ENCODE measurements at regions not wholly inside any gene's neighbourhood (a gene's known extent, or its start where the extent isn't known, plus 50 kb on each side); places are given as distances from the start of the nearest gene placed in this dataset.

DNA sequence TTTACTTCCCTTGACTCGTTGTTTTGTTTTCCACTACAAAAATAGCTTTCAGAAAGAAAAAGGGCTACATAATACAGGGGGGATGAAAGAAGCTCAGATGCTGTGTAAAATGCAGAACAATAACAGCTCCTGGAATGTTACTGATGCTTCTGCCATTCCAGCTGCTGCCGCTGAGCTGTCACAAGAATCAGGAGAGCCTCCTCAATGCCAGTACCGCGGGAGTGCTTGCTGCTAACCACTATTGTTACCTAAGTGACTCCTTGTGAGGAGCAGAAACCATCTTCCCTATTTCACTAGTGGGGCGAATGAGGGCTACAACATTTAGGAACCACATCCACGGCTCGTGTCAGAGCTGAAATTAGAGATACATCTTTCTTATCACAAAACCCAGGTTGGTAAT lies 384.8 kb downstream of the GALR1 start:
- Histone ChIP-seq H3K4me3 (ENCODE audit: low read length in 2 of 2) (no peak overlapping the region), H3K36me3 (ENCODE audit: control insufficient read depth in 1 of 2, insufficient read depth in 2 of 2, low read length in 1 of 2) (no peaks in the 10 kb centered on the region), H3K9me3 (ENCODE audit: control insufficient read depth, low read length) (peaks cover 6% of the 10 kb centered on the region), H3K27ac (ENCODE audit: low read depth in 1 of 2, low read length in 2 of 2) (no peak overlapping the region), H3K4me1 (ENCODE audit: control insufficient read depth in 1 of 2, insufficient read depth in 2 of 2, low read length in 2 of 2) (no peaks in the 10 kb centered on the region), H3K27me3 (ENCODE audit: control insufficient read depth in 1 of 2, insufficient read depth in 2 of 2, low read length in 1 of 2) (no peaks in the 10 kb centered on the region)
- no peak for ATAC-seq (ENCODE audit: low FRiP score)
- WGBS, 2 donors = 42 to 54% methylated on average over 7 of the region's 7 CpGs
- intact Hi-C loops (cut with DNase I) = no loop called here
- no peak for DNase-seq

DNA sequence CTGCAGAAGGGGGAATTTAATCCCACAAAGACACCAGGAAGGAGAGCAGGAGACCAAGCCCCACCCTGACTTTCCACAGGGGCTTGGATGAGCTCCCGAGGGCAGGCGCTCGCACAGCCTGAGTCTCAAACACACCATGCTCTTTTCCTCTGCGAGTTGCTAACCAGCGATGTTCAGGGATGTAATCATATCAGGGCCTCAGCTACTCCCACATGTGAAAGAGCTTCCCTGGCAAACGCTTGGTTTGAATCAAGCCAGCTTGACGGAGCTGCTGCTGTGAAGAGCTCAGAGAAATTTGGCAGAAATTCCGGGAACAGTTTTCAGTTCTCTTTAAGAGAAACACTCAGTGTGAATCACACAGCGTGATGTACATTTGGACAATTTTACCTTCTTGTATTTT lies 385.8 kb downstream of the GALR1 start:
- 55 to 61% methylated on average over 9 of the region's 9 CpGs for WGBS, 2 donors
- ATAC-seq (ENCODE audit: low FRiP score) = peak; percentile 65
- intact Hi-C loops (cut with DNase I) = no loop called here
- Histone ChIP-seq H3K27ac (ENCODE audit: low read depth in 1 of 2, low read length in 2 of 2) (no peak overlapping the region), H3K4me3 (ENCODE audit: low read length in 2 of 2) (no peak overlapping the region), H3K27me3 (ENCODE audit: control insufficient read depth in 1 of 2, insufficient read depth in 2 of 2, low read length in 1 of 2) (no peaks in the 10 kb centered on the region), H3K36me3 (ENCODE audit: control insufficient read depth in 1 of 2, insufficient read depth in 2 of 2, low read length in 1 of 2) (no peaks in the 10 kb centered on the region), H3K9me3 (ENCODE audit: control insufficient read depth, low read length) (peaks cover 4% of the 10 kb centered on the region), H3K4me1 (ENCODE audit: control insufficient read depth in 1 of 2, insufficient read depth in 2 of 2, low read length in 2 of 2) (no peaks in the 10 kb centered on the region)
- DNase-seq = no peak

DNA sequence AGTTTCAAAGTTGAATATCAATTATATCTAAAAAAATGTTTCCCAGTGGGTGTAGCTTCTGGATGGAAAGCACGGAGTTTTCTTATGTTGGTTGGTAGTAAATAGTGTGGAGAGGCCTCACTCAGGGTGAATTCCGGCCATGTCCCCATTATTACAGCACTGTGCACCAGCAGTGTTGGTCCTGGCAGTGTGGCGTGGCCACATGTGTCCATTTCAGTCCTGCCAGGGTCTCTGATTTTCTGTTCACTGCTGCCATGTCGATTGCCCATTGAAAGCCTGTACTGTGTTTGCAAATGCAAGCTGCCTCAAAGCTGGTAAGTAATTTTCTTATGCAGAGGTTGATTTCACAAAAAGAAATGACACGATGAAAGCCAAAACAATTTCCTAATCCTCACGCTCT lies 386.2 kb downstream of the GALR1 start:
- peaks cover 4% of the 10 kb centered on the region for H3K9me3 ChIP-seq (ENCODE audit: control insufficient read depth, low read length)
- no peaks in the 10 kb centered on the region for H3K27me3 ChIP-seq (ENCODE audit: control insufficient read depth in 1 of 2, insufficient read depth in 2 of 2, low read length in 1 of 2)
- intact Hi-C loops (cut with DNase I) = no loop called here
- no peak overlapping the region for H3K27ac ChIP-seq (ENCODE audit: low read depth in 1 of 2, low read length in 2 of 2)
- no peaks in the 10 kb centered on the region for H3K36me3 ChIP-seq (ENCODE audit: control insufficient read depth in 1 of 2, insufficient read depth in 2 of 2, low read length in 1 of 2)
- H3K4me3 ChIP-seq (ENCODE audit: low read length in 2 of 2) = no peak overlapping the region
- no peaks in the 10 kb centered on the region for H3K4me1 ChIP-seq (ENCODE audit: control insufficient read depth in 1 of 2, insufficient read depth in 2 of 2, low read length in 2 of 2)
- no peak for DNase-seq
- no peak for ATAC-seq (ENCODE audit: low FRiP score)
- WGBS, 2 donors = 75 to 81% methylated on average over 6 of the region's 6 CpGs

DNA sequence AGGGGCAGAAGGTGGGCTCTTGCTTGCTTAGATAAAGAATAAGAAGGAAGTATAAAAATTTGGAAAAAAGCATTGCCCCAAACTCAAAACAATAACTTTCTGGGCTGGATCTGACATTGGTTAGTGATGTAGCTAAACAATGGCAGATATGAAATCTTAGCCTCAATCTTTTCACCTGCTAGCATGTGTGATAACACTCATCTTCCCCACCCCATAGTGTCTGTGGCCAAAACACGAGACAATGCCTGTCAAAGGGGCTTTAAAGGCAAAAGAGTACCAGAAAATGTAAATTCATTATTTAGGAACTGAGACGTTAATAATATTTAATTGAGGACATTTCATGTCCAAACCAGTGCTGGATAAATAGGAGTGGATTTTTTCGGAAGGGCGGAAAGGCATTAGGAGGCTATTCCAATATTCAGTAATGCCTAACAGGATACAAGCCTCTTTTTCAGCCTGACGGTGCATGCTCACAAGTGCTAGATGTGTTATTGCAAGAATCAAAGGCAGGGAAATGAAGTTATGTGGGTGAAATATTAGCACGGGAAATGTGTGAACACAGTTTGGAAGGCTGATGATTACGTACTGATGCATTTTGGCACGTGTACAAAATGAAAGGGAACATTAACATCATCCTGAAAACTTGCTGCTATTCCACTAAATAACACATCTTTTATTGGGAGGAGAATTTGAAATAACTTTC lies 395.7 kb downstream of the GALR1 start:
- Histone ChIP-seq H3K9me3 (ENCODE audit: control insufficient read depth, low read length) (peaks cover 2% of the 10 kb centered on the region), H3K27ac (ENCODE audit: low read depth in 1 of 2, low read length in 2 of 2) (no peak overlapping the region), H3K4me3 (ENCODE audit: low read length in 2 of 2) (no peak overlapping the region), H3K4me1 (ENCODE audit: control insufficient read depth in 1 of 2, insufficient read depth in 2 of 2, low read length in 2 of 2) (no peaks in the 10 kb centered on the region), H3K36me3 (ENCODE audit: control insufficient read depth in 1 of 2, insufficient read depth in 2 of 2, low read length in 1 of 2) (no peaks in the 10 kb centered on the region), H3K27me3 (ENCODE audit: control insufficient read depth in 1 of 2, insufficient read depth in 2 of 2, low read length in 1 of 2) (no peaks in the 10 kb centered on the region)
- ATAC-seq (ENCODE audit: low FRiP score) (no peak), DNase-seq (no peak)
- intact Hi-C loops (cut with DNase I) = no loop called here
- WGBS, 2 donors = 53 to 60% methylated on average over 8 of the region's 8 CpGs

DNA sequence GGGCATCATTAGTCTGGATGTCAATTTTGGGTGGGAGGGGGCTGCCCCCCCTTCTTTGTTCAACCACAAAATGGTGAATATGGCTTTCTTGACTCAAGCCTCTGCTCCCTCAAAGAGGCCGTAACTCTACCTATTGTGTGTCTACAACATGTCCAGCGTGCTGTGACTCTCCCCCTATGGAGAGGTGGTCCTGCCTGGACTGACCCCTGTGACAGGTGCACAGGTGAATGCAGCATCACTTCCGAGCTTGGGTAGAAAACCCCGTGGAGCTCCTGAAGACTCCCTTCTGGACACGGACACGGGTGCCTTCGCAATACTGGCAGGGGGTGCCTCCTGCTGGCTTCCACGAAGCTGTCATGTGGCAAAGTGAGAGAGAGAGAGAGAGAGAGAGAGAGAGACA lies 397.8 kb downstream of the GALR1 start:
- Histone ChIP-seq H3K27me3 (ENCODE audit: control insufficient read depth in 1 of 2, insufficient read depth in 2 of 2, low read length in 1 of 2) (peaks cover 0 to 2% of the 10 kb centered on the region in 2 donors), H3K4me3 (ENCODE audit: low read length in 2 of 2) (no peak overlapping the region), H3K27ac (ENCODE audit: low read depth in 1 of 2, low read length in 2 of 2) (no peak overlapping the region), H3K36me3 (ENCODE audit: control insufficient read depth in 1 of 2, insufficient read depth in 2 of 2, low read length in 1 of 2) (no peaks in the 10 kb centered on the region), H3K4me1 (ENCODE audit: control insufficient read depth in 1 of 2, insufficient read depth in 2 of 2, low read length in 2 of 2) (no peaks in the 10 kb centered on the region), H3K9me3 (ENCODE audit: control insufficient read depth, low read length) (peaks cover 2% of the 10 kb centered on the region)
- intact Hi-C loops (cut with DNase I) = no loop called here
- no peak for DNase-seq
- 74% methylated on average over 8 of the region's 8 CpGs for WGBS, 2 donors
- ATAC-seq (ENCODE audit: low FRiP score) = no peak

DNA sequence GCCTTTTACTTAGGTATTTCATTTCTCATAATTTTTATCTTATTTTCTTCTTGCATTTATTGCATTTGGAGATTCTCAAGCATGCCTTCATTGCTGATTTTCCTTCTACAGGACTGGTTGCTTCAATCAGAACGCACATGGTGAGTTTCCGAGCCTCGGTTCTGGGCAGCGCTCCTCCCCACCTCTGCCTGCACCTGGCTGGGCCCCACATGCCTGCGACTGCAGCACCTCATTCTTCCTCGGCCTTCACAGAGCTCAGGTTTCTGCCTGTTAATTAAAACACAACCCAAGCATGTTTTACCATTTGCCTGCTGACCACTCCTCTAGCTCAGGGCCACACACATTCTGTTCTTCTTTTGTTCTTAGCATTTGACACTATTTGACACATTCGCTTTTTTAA lies 398.8 kb downstream of the GALR1 start:
- Histone ChIP-seq H3K36me3 (ENCODE audit: control insufficient read depth in 1 of 2, insufficient read depth in 2 of 2, low read length in 1 of 2) (no peaks in the 10 kb centered on the region), H3K9me3 (ENCODE audit: control insufficient read depth, low read length) (peaks cover 2% of the 10 kb centered on the region), H3K4me1 (ENCODE audit: control insufficient read depth in 1 of 2, insufficient read depth in 2 of 2, low read length in 2 of 2) (no peaks in the 10 kb centered on the region), H3K4me3 (ENCODE audit: low read length in 2 of 2) (no peak overlapping the region), H3K27ac (ENCODE audit: low read depth in 1 of 2, low read length in 2 of 2) (no peak overlapping the region), H3K27me3 (ENCODE audit: control insufficient read depth in 1 of 2, insufficient read depth in 2 of 2, low read length in 1 of 2) (peaks cover 0 to 2% of the 10 kb centered on the region in 2 donors)
- no peak for DNase-seq
- ATAC-seq (ENCODE audit: low FRiP score) = no peak
- intact Hi-C loops (cut with DNase I) = no loop called here
- 65% methylated on average over 7 of the region's 7 CpGs for WGBS, 2 donors

DNA sequence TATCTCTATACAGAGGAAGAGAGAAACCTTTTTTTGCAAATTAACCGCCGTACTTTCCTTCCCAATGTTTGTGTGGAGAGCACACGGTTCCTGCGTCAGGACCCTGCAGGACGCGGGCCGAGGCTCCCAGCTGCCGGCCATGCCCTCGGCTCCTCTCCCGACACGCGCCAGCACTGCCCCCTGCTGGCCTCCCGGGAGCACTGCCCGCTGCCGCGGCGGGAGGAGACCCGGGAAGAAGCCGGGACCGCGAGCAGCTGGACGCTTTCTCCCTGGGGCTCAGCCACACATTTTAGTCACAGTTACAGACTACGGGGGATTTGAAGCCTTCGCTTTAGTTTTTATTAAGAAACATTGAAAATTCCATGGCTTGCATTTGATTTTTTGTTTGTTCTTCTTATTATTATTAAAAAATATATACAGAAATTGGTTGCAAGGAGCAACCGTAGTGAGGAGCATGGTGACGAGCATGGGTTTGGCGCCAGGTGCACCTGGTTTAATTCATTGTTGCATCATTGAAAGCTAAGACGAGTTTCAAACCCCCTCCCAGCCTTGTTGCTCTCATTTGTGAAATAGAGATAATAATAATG lies 401.2 kb downstream of the GALR1 start:
- peak; percentile 72 to 88 for DNase-seq
- intact Hi-C loops (cut with DNase I) = no loop called here
- WGBS, 2 donors = 10% methylated on average over 27 to 28 of the region's 28 CpGs

DNA sequence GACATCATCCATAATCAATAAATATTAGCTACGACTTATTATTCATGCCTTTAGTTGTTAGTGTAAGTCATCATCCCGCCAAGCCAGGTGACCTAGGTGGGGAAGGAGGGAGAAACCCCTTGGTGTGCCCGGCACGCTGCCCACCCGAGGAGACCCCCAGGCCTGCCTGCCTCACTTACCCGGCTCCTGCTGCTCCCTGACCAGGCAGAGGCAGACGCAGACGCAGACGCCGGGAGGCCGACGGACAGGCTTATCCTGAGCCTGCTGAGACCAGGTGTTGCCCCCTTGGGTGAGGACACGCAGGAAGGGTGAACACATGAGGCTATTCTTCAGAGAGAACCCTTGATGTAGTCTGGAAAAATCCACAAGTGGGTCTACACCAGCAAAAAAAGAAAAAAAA lies 401.8 kb downstream of the GALR1 start:
- Histone ChIP-seq H3K27me3 (ENCODE audit: control insufficient read depth in 1 of 2, insufficient read depth in 2 of 2, low read length in 1 of 2) (peaks cover 0 to 2% of the 10 kb centered on the region in 2 donors), H3K9me3 (ENCODE audit: control insufficient read depth, low read length) (peaks cover 2% of the 10 kb centered on the region), H3K27ac (ENCODE audit: low read depth in 1 of 2, low read length in 2 of 2) (no peak overlapping the region), H3K36me3 (ENCODE audit: control insufficient read depth in 1 of 2, insufficient read depth in 2 of 2, low read length in 1 of 2) (no peaks in the 10 kb centered on the region), H3K4me3 (ENCODE audit: low read length in 2 of 2) (no peak overlapping the region), H3K4me1 (ENCODE audit: control insufficient read depth in 1 of 2, insufficient read depth in 2 of 2, low read length in 2 of 2) (no peaks in the 10 kb centered on the region)
- intact Hi-C loops (cut with DNase I) = no loop called here
- 78 to 82% methylated on average over 13 of the region's 13 CpGs for WGBS, 2 donors
- DNase-seq (no peak), ATAC-seq (ENCODE audit: low FRiP score) (no peak)

More for the DNA sequence above, 401.2 kb downstream of the GALR1 start:
- peaks cover 2% of the 10 kb centered on the region for H3K9me3 ChIP-seq (ENCODE audit: control insufficient read depth, low read length)
- no peaks in the 10 kb centered on the region for H3K4me1 ChIP-seq (ENCODE audit: control insufficient read depth in 1 of 2, insufficient read depth in 2 of 2, low read length in 2 of 2)
- H3K4me3 ChIP-seq (ENCODE audit: low read length in 2 of 2) = no peak overlapping the region
- H3K36me3 ChIP-seq (ENCODE audit: control insufficient read depth in 1 of 2, insufficient read depth in 2 of 2, low read length in 1 of 2) = no peaks in the 10 kb centered on the region
- no peak overlapping the region for H3K27ac ChIP-seq (ENCODE audit: low read depth in 1 of 2, low read length in 2 of 2)
- peak; percentile 71 for ATAC-seq (ENCODE audit: low FRiP score)
- peaks cover 0 to 2% of the 10 kb centered on the region in 2 donors for H3K27me3 ChIP-seq (ENCODE audit: control insufficient read depth in 1 of 2, insufficient read depth in 2 of 2, low read length in 1 of 2)

DNA sequence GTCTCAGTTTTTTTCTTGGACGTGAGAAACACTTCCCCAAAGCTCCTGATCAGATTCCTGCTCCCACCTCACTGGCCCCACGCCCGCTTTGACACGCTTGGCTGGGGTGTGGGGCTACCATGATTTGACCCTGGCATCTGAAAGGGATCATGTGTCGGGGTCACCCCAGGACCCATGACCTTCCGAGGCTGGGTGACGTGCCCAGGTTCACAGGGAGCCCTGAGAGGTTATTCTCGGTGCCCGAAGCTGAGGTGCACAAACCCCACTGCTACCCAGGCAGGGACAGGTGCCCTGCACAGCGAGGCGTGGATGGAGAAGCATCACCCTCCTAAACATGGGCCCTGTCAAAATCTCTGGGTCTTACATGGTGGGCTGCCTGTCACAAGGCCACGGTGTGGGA lies 404.1 kb downstream of the GALR1 start:
- WGBS, 2 donors = 87 to 90% methylated on average over 12 of the region's 12 CpGs
- no peak for DNase-seq
- Histone ChIP-seq H3K4me1 (ENCODE audit: control insufficient read depth in 1 of 2, insufficient read depth in 2 of 2, low read length in 2 of 2) (no peaks in the 10 kb centered on the region), H3K27me3 (ENCODE audit: control insufficient read depth in 1 of 2, insufficient read depth in 2 of 2, low read length in 1 of 2) (peaks cover 0 to 2% of the 10 kb centered on the region in 2 donors), H3K4me3 (ENCODE audit: low read length in 2 of 2) (no peak overlapping the region), H3K27ac (ENCODE audit: low read depth in 1 of 2, low read length in 2 of 2) (no peak overlapping the region), H3K9me3 (ENCODE audit: control insufficient read depth, low read length) (peaks cover 2% of the 10 kb centered on the region), H3K36me3 (ENCODE audit: control insufficient read depth in 1 of 2, insufficient read depth in 2 of 2, low read length in 1 of 2) (no peaks in the 10 kb centered on the region)
- ATAC-seq (ENCODE audit: low FRiP score) = no peak
- intact Hi-C loops (cut with DNase I) = loop anchor here in 1 of 2 donors (2.0 kb wide), 1 partner anchor 33 kb away; no protein-coding TSS in a partner anchor

Measured in aorta (tissue), 5 donors.